ENCODE measurements at regions not wholly inside any gene's neighbourhood (a gene's known extent, or its start where the extent isn't known, plus 50 kb on each side); places are given as distances from the start of the nearest gene placed in this dataset.

DNA sequence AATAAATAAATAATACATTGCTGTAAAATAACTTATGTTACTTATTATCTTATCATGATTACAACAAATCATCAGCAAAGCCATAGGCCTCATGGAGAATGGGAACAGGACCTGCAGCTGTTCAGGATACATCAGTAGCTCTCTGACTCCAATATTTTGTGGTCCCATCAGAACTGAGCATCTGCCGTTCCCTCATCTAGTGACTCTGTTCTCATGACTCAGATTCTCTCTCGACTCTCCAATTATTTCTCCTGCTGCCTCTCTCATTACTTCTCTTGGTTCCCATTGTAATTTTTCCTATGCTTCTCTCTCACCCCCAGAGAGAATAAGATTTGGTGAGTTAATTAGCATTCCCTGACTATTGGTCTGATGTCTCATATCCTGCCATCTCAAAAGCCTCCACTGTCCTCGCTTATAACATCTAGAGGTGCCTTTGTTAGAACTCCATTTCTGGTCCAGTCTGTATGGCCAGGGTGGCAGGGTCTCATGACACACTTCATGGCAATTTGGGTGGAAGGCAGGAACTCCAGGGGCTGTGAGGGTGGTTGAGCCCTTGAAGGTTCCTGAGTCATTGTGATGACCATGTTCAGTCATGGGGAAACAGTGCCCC, 78.0 kb upstream of the TANC1 start:
- TF ChIP-seq, protein P1, sequence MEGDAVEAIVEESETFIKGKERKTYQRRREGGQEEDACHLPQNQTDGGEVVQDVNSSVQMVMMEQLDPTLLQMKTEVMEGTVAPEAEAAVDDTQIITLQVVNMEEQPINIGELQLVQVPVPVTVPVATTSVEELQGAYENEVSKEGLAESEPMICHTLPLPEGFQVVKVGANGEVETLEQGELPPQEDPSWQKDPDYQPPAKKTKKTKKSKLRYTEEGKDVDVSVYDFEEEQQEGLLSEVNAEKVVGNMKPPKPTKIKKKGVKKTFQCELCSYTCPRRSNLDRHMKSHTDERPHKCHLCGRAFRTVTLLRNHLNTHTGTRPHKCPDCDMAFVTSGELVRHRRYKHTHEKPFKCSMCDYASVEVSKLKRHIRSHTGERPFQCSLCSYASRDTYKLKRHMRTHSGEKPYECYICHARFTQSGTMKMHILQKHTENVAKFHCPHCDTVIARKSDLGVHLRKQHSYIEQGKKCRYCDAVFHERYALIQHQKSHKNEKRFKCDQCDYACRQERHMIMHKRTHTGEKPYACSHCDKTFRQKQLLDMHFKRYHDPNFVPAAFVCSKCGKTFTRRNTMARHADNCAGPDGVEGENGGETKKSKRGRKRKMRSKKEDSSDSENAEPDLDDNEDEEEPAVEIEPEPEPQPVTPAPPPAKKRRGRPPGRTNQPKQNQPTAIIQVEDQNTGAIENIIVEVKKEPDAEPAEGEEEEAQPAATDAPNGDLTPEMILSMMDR (IDR thresholded peaks at IDR 0.05), result no peak
- no peak for TF ChIP-seq POLR2A (IDR thresholded peaks at IDR 0.05)
- TF ChIP-seq POLR2AphosphoS5 (IDR thresholded peaks at IDR 0.05), result no peak
